ENCODE measurements at regions not wholly inside any gene's neighbourhood (a gene's known extent, or its start where the extent isn't known, plus 50 kb on each side); places are given as distances from the start of the nearest gene placed in this dataset.
"Not testable (repeated sequence)": the region's sequence is repeated elsewhere in the genome, so short reads cannot be mapped to it uniquely, and the experiment has no call there.

DNA sequence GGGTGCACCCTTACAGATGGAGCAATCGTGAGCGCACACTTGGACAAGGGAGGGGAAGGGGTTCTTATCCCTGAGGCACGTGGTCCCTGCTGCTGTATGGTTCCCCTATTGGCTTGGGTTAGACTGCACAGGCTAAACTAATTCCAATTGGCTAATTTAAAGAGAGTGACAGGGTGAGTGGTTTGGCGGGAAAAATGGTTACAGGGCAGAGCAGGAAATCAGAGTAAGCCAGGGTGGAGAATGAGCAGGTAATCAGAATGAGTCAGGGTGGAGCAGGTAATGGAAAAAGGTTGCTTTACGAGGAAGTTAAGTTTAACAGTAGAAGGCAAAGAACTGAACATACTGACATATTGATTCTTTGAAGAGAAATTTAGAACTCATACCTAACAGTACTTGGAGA lies 49.8 kb upstream of the ST3GAL6 start:
- H2AK5ac ChIP-seq (ENCODE audit: low read depth, low read length); H3K27ac ChIP-seq (ENCODE audit: insufficient read depth, low read length); H2BK120ac ChIP-seq (ENCODE audit: low read depth, low read length); H3K27me3 ChIP-seq (ENCODE audit: control insufficient read depth, insufficient read depth, low read length); H3K79me1 ChIP-seq (ENCODE audit: low read depth in 1 of 2, low read length in 2 of 2); DNase-seq; H3K23ac ChIP-seq (ENCODE audit: low read depth, low read length); H4K8ac ChIP-seq (ENCODE audit: low read depth in 2 of 2, low read length in 2 of 2); H3K36me3 ChIP-seq (ENCODE audit: control insufficient read depth, insufficient read depth, low read length); H3K56ac ChIP-seq (ENCODE audit: extremely low read depth, insufficient read depth, low read length); H2BK20ac ChIP-seq (ENCODE audit: low read depth, low read length); H3K4ac ChIP-seq (ENCODE audit: low read depth, low read length); POLR2A ChIA-PET (ENCODE audit: unreplicated experiment); H2AFZ ChIP-seq (replicated peaks; ENCODE audit: low read length, poor library complexity); H4K91ac ChIP-seq (ENCODE audit: insufficient read depth, low read depth, low read length); in situ Hi-C loops (cut with MboI; ENCODE audit: low sequenced_read_pairs); H4K5ac ChIP-seq (ENCODE audit: low read depth, low read length); dilution Hi-C loops (cut with HindIII; ENCODE audit: low sequenced_read_pairs, unreplicated experiment); H2BK5ac ChIP-seq (ENCODE audit: low read depth, low read length, poor library complexity, severe bottlenecking); H3K18ac ChIP-seq (ENCODE audit: low read depth, low read length); H3K4me1 ChIP-seq (ENCODE audit: control insufficient read depth, insufficient read depth, low read length); BruUV-seq (replicated peaks); H4K20me1 ChIP-seq (ENCODE audit: insufficient read depth, low read length); ATAC-seq (ENCODE audit: low read depth); H3K4me2 ChIP-seq (ENCODE audit: low read depth, low read length); H3K9me3 ChIP-seq (ENCODE audit: control insufficient read depth, insufficient read depth, low read length); H2BK15ac ChIP-seq (ENCODE audit: low read depth, low read length); intact Hi-C loops (cut with micrococcal nuclease); H3K9me1 ChIP-seq (ENCODE audit: insufficient read depth, low read length); H2AK9ac ChIP-seq (replicated peaks; ENCODE audit: low read depth, low read length, poor library complexity); H3K9ac ChIP-seq (ENCODE audit: low read depth, low read length); H3K4me3 ChIP-seq (ENCODE audit: insufficient read depth, low read depth, low read length); H3K14ac ChIP-seq (replicated peaks; ENCODE audit: low read depth, low read length); CTCF ChIA-PET: not testable (repeated sequence)
- 86% methylated on average over 2 of the region's 5 CpGs; no CpG with 5 or more reads in 1 of the 2 experiments for WGBS, 2 experiments (ENCODE audit: extremely low coverage in 2 of 2, insufficient read length in 1 of 2)
